Liver (tissue), 2 donors: ENCODE measurements at regions not wholly inside any gene's neighbourhood (a gene's known extent, or its start where the extent isn't known, plus 50 kb on each side); places are given as distances from the start of the nearest gene placed in this dataset.

Source experiments
- CTCF ChIP-seq: fragments of 150-350 bp; IDR thresholded peaks from 2 replicates; pipeline ENCODE4 v1.5.1; 2017; ENCODE audit warnings: improper control_type of control experiment, low read depth, low read length; ENCODE audit not compliant: missing input control
- YY1 ChIP-seq: IDR thresholded peaks from 2 replicates; pipeline ENCODE4 v1.6.1; 2016; ENCODE audit warnings: antibody characterized with exemption, mild to moderate bottlenecking
- donor health status: healthy.

GRCh38 chr15:70179309-70179892 is 81.7 kb upstream of the TLE3 start:
- no peak for TF ChIP-seq YY1
- no peak for TF ChIP-seq CTCF
